ENCODE measurements at regions not wholly inside any gene's neighbourhood (a gene's known extent, or its start where the extent isn't known, plus 50 kb on each side); places are given as distances from the start of the nearest gene placed in this dataset.

GRCh38 chr10:2701802-2702201, 365.5 kb upstream of the PFKP start:
- no peak for DNase-seq (ENCODE audit: low read depth, low spot score)
- H3K4me3 ChIP-seq (ENCODE audit: low read length): no peak overlapping the region

- no peak for DNase-seq (ENCODE audit: low read depth, low spot score)
- no peak overlapping the region for H3K4me3 ChIP-seq (ENCODE audit: low read length)
Observed at GRCh38 chr10:2700626-2701305, 366.6 kb upstream of the PFKP start.

GRCh38 chr10:2688958-2689357, 378.4 kb upstream of the PFKP start:
- DNase-seq (ENCODE audit: low read depth, low spot score): no peak
- H3K4me3 ChIP-seq (ENCODE audit: low read length): no peak overlapping the region

GRCh38 chr10:2686691-2687090, 380.7 kb upstream of the PFKP start:
- no peak overlapping the region for H3K4me3 ChIP-seq (ENCODE audit: low read length)
- DNase-seq (ENCODE audit: low read depth, low spot score): no peak

GRCh38 chr10:2682491-2682890, 384.9 kb upstream of the PFKP start:
- no peak overlapping the region for H3K4me3 ChIP-seq (ENCODE audit: low read length)
- DNase-seq (ENCODE audit: low read depth, low spot score): no peak

- no peak for DNase-seq (ENCODE audit: low read depth, low spot score)
- no peak overlapping the region for H3K4me3 ChIP-seq (ENCODE audit: low read length)
Observed at GRCh38 chr10:2681891-2682290, 385.5 kb upstream of the PFKP start.

GRCh38 chr10:2680821-2681220, 386.5 kb upstream of the PFKP start:
- H3K4me3 ChIP-seq (ENCODE audit: low read length): no peak overlapping the region
- no peak for DNase-seq (ENCODE audit: low read depth, low spot score)

- no peak for DNase-seq (ENCODE audit: low read depth, low spot score)
- no peak overlapping the region for H3K4me3 ChIP-seq (ENCODE audit: low read length)
Observed at GRCh38 chr10:2679646-2680045, 387.7 kb upstream of the PFKP start.

- no peak overlapping the region for H3K4me3 ChIP-seq (ENCODE audit: low read length)
- DNase-seq (ENCODE audit: low read depth, low spot score): no peak
Observed at GRCh38 chr10:2676455-2676854, 390.9 kb upstream of the PFKP start.

- H3K4me3 ChIP-seq (ENCODE audit: low read length): no peak overlapping the region
- no peak for DNase-seq (ENCODE audit: low read depth, low spot score)
Observed at GRCh38 chr10:2674451-2674850, 392.9 kb upstream of the PFKP start.

GRCh38 chr10:2670864-2671263, 396.5 kb upstream of the PFKP start:
- DNase-seq (ENCODE audit: low read depth, low spot score): no peak

GRCh38 chr10:2665772-2666171, 401.6 kb upstream of the PFKP start:
- no peak for DNase-seq (ENCODE audit: low read depth, low spot score)

More at GRCh38 chr10:2670864-2671263, 396.5 kb upstream of the PFKP start:
- H3K4me3 ChIP-seq (ENCODE audit: low read length): no peak overlapping the region

GRCh38 chr10:2660276-2660675, 407.1 kb upstream of the PFKP start:
- no peak overlapping the region for H3K4me3 ChIP-seq (ENCODE audit: low read length)
- no peak for DNase-seq (ENCODE audit: low read depth, low spot score)

More at GRCh38 chr10:2665772-2666171, 401.6 kb upstream of the PFKP start:
- no peak overlapping the region for H3K4me3 ChIP-seq (ENCODE audit: low read length)

- H3K4me3 ChIP-seq (ENCODE audit: low read length): no peak overlapping the region
Observed at GRCh38 chr10:2659660-2660209, 407.6 kb upstream of the PFKP start.

GRCh38 chr10:2658780-2659179, 408.6 kb upstream of the PFKP start:
- no peak for DNase-seq (ENCODE audit: low read depth, low spot score)
- no peak overlapping the region for H3K4me3 ChIP-seq (ENCODE audit: low read length)

More at GRCh38 chr10:2659660-2660209, 407.6 kb upstream of the PFKP start:
- no peak for DNase-seq (ENCODE audit: low read depth, low spot score)

GRCh38 chr10:2650328-2650727, 417.0 kb upstream of the PFKP start:
- DNase-seq (ENCODE audit: low read depth, low spot score): no peak
- no peak overlapping the region for H3K4me3 ChIP-seq (ENCODE audit: low read length)

GRCh38 chr10:2641028-2641427, 426.3 kb upstream of the PFKP start:
- no peak overlapping the region for H3K4me3 ChIP-seq (ENCODE audit: low read length)
- no peak for DNase-seq (ENCODE audit: low read depth, low spot score)

- no peak overlapping the region for H3K4me3 ChIP-seq (ENCODE audit: low read length)
- no peak for DNase-seq (ENCODE audit: low read depth, low spot score)
Observed at GRCh38 chr10:2633630-2634029, 433.7 kb upstream of the PFKP start.

GRCh38 chr10:2631557-2632205, 435.7 kb upstream of the PFKP start:
- no peak overlapping the region for H3K4me3 ChIP-seq (ENCODE audit: low read length)
- DNase-seq (ENCODE audit: low read depth, low spot score): no peak

- no peak overlapping the region for H3K4me3 ChIP-seq (ENCODE audit: low read length)
- DNase-seq (ENCODE audit: low read depth, low spot score): no peak
Observed at GRCh38 chr10:2628705-2629104, 438.6 kb upstream of the PFKP start.

- H3K4me3 ChIP-seq (ENCODE audit: low read length): no peak overlapping the region
- DNase-seq (ENCODE audit: low read depth, low spot score): no peak
Observed at GRCh38 chr10:2627969-2628368, 439.4 kb upstream of the PFKP start.

All from Jurkat, Clone E6-1 (cell line).